Rectal smooth muscle tissue (tissue), 1 donor: ENCODE measurements at regions not wholly inside any gene's neighbourhood (a gene's known extent, or its start where the extent isn't known, plus 50 kb on each side); places are given as distances from the start of the nearest gene placed in this dataset.

Experiments used
- H3K27ac ChIP-seq: one replicate; pipeline ENCODE4 v1.7.0; 2013; ENCODE audit warnings: low read depth, low read length, inconsistent platforms
- H3K27me3 ChIP-seq: one replicate; pipeline ENCODE4 v1.7.0; 2013; ENCODE audit warnings: low read length; ENCODE audit not compliant: control insufficient read depth, insufficient read depth
- H3K36me3 ChIP-seq: one replicate; pipeline ENCODE4 v1.7.0; 2013; ENCODE audit warnings: low read length; ENCODE audit not compliant: control insufficient read depth, insufficient read depth
- H3K4me1 ChIP-seq: one replicate; pipeline ENCODE4 v1.7.0; 2013; ENCODE audit warnings: low read length; ENCODE audit not compliant: control insufficient read depth, insufficient read depth
- H3K4me3 ChIP-seq: one replicate; pipeline ENCODE4 v1.7.0; 2013; ENCODE audit warnings: low read length
- H3K9ac ChIP-seq: one replicate; pipeline ENCODE4 v1.7.0; 2013; ENCODE audit warnings: low read length

- Histone ChIP-seq H3K9ac (no peak overlapping the region), H3K27ac (no peak overlapping the region), H3K36me3 (no peaks in the 10 kb centered on the region), H3K4me3 (no peak overlapping the region), H3K4me1 (no peaks in the 10 kb centered on the region), H3K27me3 (no peaks in the 10 kb centered on the region)
These were observed 1261.7 kb upstream of the AUTS2 start for GRCh38 chr7:68336594-68336993.

- H3K4me1 ChIP-seq, result no peaks in the 10 kb centered on the region
- no peaks in the 10 kb centered on the region for H3K36me3 ChIP-seq
- no peaks in the 10 kb centered on the region for H3K27me3 ChIP-seq
- no peak overlapping the region for H3K9ac ChIP-seq
- H3K27ac ChIP-seq, result no peak overlapping the region
- no peak overlapping the region for H3K4me3 ChIP-seq
These were observed 1249.9 kb upstream of the AUTS2 start for GRCh38 chr7:68348401-68348800.

- Histone ChIP-seq H3K4me3 (no peak overlapping the region), H3K4me1 (no peaks in the 10 kb centered on the region), H3K27me3 (no peaks in the 10 kb centered on the region), H3K9ac (no peak overlapping the region), H3K27ac (no peak overlapping the region), H3K36me3 (no peaks in the 10 kb centered on the region)
These were observed 1235.3 kb upstream of the AUTS2 start for GRCh38 chr7:68362745-68363518.

GRCh38 chr7:68364886-68365625 lies 1233.2 kb upstream of the AUTS2 start:
- Histone ChIP-seq H3K9ac (no peak overlapping the region), H3K4me1 (no peaks in the 10 kb centered on the region), H3K36me3 (no peaks in the 10 kb centered on the region), H3K4me3 (no peak overlapping the region), H3K27ac (no peak overlapping the region), H3K27me3 (no peaks in the 10 kb centered on the region)

GRCh38 chr7:68371985-68372384 lies 1226.3 kb upstream of the AUTS2 start:
- Histone ChIP-seq H3K9ac (no peak overlapping the region), H3K36me3 (no peaks in the 10 kb centered on the region), H3K27ac (no peak overlapping the region)

GRCh38 chr7:68376131-68376661 lies 1222.1 kb upstream of the AUTS2 start:
- no peaks in the 10 kb centered on the region for H3K27me3 ChIP-seq
- H3K9ac ChIP-seq, result no peak overlapping the region
- no peak overlapping the region for H3K27ac ChIP-seq
- no peaks in the 10 kb centered on the region for H3K4me1 ChIP-seq
- H3K36me3 ChIP-seq, result no peaks in the 10 kb centered on the region
- H3K4me3 ChIP-seq, result no peak overlapping the region

More at GRCh38 chr7:68371985-68372384, 1226.3 kb upstream of the AUTS2 start:
- Histone ChIP-seq H3K4me1 (no peaks in the 10 kb centered on the region), H3K27me3 (no peaks in the 10 kb centered on the region), H3K4me3 (no peak overlapping the region)

- Histone ChIP-seq H3K27me3 (no peaks in the 10 kb centered on the region), H3K9ac (no peak overlapping the region), H3K4me1 (no peaks in the 10 kb centered on the region), H3K4me3 (no peak overlapping the region), H3K36me3 (no peaks in the 10 kb centered on the region), H3K27ac (no peak overlapping the region)
These were observed 1216.5 kb upstream of the AUTS2 start for GRCh38 chr7:68381731-68382130.

GRCh38 chr7:68384581-68384980 lies 1213.7 kb upstream of the AUTS2 start:
- Histone ChIP-seq H3K36me3 (no peaks in the 10 kb centered on the region), H3K4me3 (no peak overlapping the region), H3K4me1 (no peaks in the 10 kb centered on the region), H3K27me3 (no peaks in the 10 kb centered on the region), H3K9ac (no peak overlapping the region), H3K27ac (no peak overlapping the region)

- Histone ChIP-seq H3K36me3 (no peaks in the 10 kb centered on the region), H3K27ac (no peak overlapping the region), H3K4me3 (no peak overlapping the region), H3K9ac (no peak overlapping the region), H3K4me1 (no peaks in the 10 kb centered on the region), H3K27me3 (no peaks in the 10 kb centered on the region)
These were observed 1205.2 kb upstream of the AUTS2 start for GRCh38 chr7:68393051-68393450.

GRCh38 chr7:68394131-68394530 lies 1204.1 kb upstream of the AUTS2 start:
- no peak overlapping the region for H3K9ac ChIP-seq
- no peak overlapping the region for H3K27ac ChIP-seq
- no peaks in the 10 kb centered on the region for H3K36me3 ChIP-seq
- no peaks in the 10 kb centered on the region for H3K27me3 ChIP-seq
- no peaks in the 10 kb centered on the region for H3K4me1 ChIP-seq
- H3K4me3 ChIP-seq, result no peak overlapping the region

- H3K4me3 ChIP-seq, result no peak overlapping the region
- H3K9ac ChIP-seq, result no peak overlapping the region
- H3K27ac ChIP-seq, result no peak overlapping the region
- H3K36me3 ChIP-seq, result no peaks in the 10 kb centered on the region
- no peaks in the 10 kb centered on the region for H3K27me3 ChIP-seq
- H3K4me1 ChIP-seq, result no peaks in the 10 kb centered on the region
These were observed 1198.2 kb upstream of the AUTS2 start for GRCh38 chr7:68399991-68400590.

GRCh38 chr7:68400783-68401182 lies 1197.5 kb upstream of the AUTS2 start:
- H3K9ac ChIP-seq, result no peak overlapping the region
- no peak overlapping the region for H3K27ac ChIP-seq
- H3K27me3 ChIP-seq, result no peaks in the 10 kb centered on the region
- no peaks in the 10 kb centered on the region for H3K4me1 ChIP-seq
- H3K4me3 ChIP-seq, result no peak overlapping the region
- H3K36me3 ChIP-seq, result no peaks in the 10 kb centered on the region
